ENCODE measurements at regions not wholly inside any gene's neighbourhood (a gene's known extent, or its start where the extent isn't known, plus 50 kb on each side); places are given as distances from the start of the nearest gene placed in this dataset.

DNA sequence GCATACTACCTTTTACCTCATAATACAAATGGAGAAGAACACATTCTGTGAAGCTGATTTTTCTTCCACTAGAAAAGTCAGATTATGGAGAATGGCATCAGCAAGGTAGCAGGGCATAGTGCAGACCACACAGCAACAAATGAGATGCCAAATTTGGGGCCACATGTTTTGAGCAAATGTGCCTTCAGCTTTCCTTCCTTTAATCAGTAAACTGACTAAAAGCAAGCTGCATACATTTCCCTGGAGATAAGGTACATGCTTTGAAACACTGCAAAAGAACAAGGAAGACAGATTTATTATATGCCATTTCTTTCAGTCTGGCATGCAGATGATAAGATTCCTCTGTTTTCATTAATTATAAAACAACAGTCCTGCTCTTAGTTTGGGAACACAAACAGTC, 67.1 kb upstream of the GUCY1A1 start:
- TF ChIP-seq KLF8 (tag by site-specific recombination; IDR thresholded peaks at IDR 0.05) (no peak), ZNF292 (tag by site-specific recombination; IDR thresholded peaks at IDR 0.05; ENCODE audit: borderline replicate concordance, low read depth) (no peak), YY2 (tag by site-specific recombination; IDR thresholded peaks at IDR 0.05) (no peak), SP3 (tag by site-specific recombination; IDR thresholded peaks at IDR 0.05) (no peak), ZNF843 (tag by site-specific recombination; IDR thresholded peaks at IDR 0.05) (no peak)
- TF ChIP-seq, protein P1, sequence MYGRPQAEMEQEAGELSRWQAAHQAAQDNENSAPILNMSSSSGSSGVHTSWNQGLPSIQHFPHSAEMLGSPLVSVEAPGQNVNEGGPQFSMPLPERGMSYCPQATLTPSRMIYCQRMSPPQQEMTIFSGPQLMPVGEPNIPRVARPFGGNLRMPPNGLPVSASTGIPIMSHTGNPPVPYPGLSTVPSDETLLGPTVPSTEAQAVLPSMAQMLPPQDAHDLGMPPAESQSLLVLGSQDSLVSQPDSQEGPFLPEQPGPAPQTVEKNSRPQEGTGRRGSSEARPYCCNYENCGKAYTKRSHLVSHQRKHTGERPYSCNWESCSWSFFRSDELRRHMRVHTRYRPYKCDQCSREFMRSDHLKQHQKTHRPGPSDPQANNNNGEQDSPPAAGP (tag by site-specific recombination; IDR thresholded peaks at IDR 0.05) = no peak
- Histone ChIP-seq H3K9me3 (ENCODE audit: control insufficient read depth, insufficient read depth, low read depth, low read length) (no peaks in the 10 kb centered on the region), H3K4me3 (ENCODE audit: low read depth, low read length) (no peak overlapping the region), H3K4me1 (ENCODE audit: control insufficient read depth, insufficient read depth, low read length) (peaks cover 2% of the 10 kb centered on the region; the same call in 1 of the 2 replicates), H3K27ac (ENCODE audit: extremely low read depth, low read depth, low read length) (no peak overlapping the region), H3K36me3 (ENCODE audit: control insufficient read depth in 2 of 2, insufficient read depth in 1 of 2, low read length in 2 of 2) (no peaks in the 10 kb centered on the region)
- POLR2A ChIA-PET = no interaction called here
- CTCF ChIA-PET = no interaction called here

DNA sequence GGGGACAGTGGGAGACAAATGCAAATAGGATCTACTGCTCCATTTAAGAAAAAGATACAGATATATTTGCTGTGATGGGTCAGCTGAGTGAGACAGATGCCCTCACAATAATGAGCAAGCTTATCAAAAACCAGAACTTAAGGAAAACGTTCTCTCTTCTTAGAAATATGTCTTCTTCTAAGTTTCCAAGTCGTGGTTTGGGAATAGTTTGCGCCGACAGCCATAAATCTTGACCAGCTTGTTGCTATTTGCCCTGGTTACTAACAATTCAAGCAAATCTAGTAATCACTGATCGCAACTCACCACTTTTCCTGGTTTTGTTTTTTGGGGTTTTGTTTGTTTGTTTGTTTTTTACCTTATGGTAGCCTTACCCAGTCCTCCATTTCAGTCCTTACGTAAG, 67.6 kb upstream of the GUCY1A1 start:
- Histone ChIP-seq H3K4me3 (ENCODE audit: low read depth, low read length) (no peak overlapping the region), H3K4me1 (ENCODE audit: control insufficient read depth, insufficient read depth, low read length) (peaks cover 2% of the 10 kb centered on the region; the same call in 1 of the 2 replicates), H3K27ac (ENCODE audit: extremely low read depth, low read depth, low read length) (no peak overlapping the region), H3K9me3 (ENCODE audit: control insufficient read depth, insufficient read depth, low read depth, low read length) (no peaks in the 10 kb centered on the region), H3K36me3 (ENCODE audit: control insufficient read depth in 2 of 2, insufficient read depth in 1 of 2, low read length in 2 of 2) (no peaks in the 10 kb centered on the region)
- CTCF ChIA-PET = no interaction called here
- TF ChIP-seq ZNF24 (tag by site-specific recombination; IDR thresholded peaks at IDR 0.05) = no peak
- TF ChIP-seq ZNF112 (tag by site-specific recombination; IDR thresholded peaks at IDR 0.05) = no peak
- TF ChIP-seq MZF1 (tag by site-specific recombination; IDR thresholded peaks at IDR 0.05; ENCODE audit: borderline replicate concordance) = no peak
- TF ChIP-seq, protein P2, sequence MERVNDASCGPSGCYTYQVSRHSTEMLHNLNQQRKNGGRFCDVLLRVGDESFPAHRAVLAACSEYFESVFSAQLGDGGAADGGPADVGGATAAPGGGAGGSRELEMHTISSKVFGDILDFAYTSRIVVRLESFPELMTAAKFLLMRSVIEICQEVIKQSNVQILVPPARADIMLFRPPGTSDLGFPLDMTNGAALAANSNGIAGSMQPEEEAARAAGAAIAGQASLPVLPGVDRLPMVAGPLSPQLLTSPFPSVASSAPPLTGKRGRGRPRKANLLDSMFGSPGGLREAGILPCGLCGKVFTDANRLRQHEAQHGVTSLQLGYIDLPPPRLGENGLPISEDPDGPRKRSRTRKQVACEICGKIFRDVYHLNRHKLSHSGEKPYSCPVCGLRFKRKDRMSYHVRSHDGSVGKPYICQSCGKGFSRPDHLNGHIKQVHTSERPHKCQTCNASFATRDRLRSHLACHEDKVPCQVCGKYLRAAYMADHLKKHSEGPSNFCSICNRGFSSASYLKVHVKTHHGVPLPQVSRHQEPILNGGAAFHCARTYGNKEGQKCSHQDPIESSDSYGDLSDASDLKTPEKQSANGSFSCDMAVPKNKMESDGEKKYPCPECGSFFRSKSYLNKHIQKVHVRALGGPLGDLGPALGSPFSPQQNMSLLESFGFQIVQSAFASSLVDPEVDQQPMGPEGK (tag by site-specific recombination; IDR thresholded peaks at IDR 0.05) = no peak
- TF ChIP-seq REPIN1 (tag by site-specific recombination; IDR thresholded peaks at IDR 0.05; ENCODE audit: low read depth) = no peak
- TF ChIP-seq ZNF776 (tag by site-specific recombination; IDR thresholded peaks at IDR 0.05; ENCODE audit: borderline replicate concordance) = no peak
- no peak for TF ChIP-seq ZNF629 (tag by site-specific recombination; IDR thresholded peaks at IDR 0.05)
- TF ChIP-seq ZNF549 (tag by site-specific recombination; IDR thresholded peaks at IDR 0.05) = no peak
- TF ChIP-seq ZNF211 (tag by site-specific recombination; IDR thresholded peaks at IDR 0.05; ENCODE audit: low read depth) = no peak
- TF ChIP-seq ZBTB1 (tag by site-specific recombination; IDR thresholded peaks at IDR 0.05) = no peak
- TF ChIP-seq, protein P3, sequence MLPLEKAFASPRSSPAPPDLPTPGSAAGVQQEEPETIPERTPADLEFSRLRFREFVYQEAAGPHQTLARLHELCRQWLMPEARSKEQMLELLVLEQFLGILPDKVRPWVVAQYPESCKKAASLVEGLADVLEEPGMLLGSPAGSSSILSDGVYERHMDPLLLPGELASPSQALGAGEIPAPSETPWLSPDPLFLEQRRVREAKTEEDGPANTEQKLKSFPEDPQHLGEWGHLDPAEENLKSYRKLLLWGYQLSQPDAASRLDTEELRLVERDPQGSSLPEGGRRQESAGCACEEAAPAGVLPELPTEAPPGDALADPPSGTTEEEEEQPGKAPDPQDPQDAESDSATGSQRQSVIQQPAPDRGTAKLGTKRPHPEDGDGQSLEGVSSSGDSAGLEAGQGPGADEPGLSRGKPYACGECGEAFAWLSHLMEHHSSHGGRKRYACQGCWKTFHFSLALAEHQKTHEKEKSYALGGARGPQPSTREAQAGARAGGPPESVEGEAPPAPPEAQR (tag by site-specific recombination; IDR thresholded peaks at IDR 0.05) = no peak
- TF ChIP-seq IKZF3 (tag by site-specific recombination; IDR thresholded peaks at IDR 0.05) = no peak
- TF ChIP-seq ZNF214 (tag by site-specific recombination; IDR thresholded peaks at IDR 0.05; ENCODE audit: borderline replicate concordance) = no peak
- TF ChIP-seq ZBTB17 (tag by site-specific recombination; IDR thresholded peaks at IDR 0.05) = no peak
- no peak for TF ChIP-seq ZNF324 (tag by site-specific recombination; IDR thresholded peaks at IDR 0.05)
- TF ChIP-seq ZNF2 (tag by site-specific recombination; IDR thresholded peaks at IDR 0.05) = no peak
- no peak for TF ChIP-seq ZNF335 (tag by site-specific recombination; conservative IDR thresholded peaks at IDR 0.05)
- no peak for TF ChIP-seq ZNF416 (tag by site-specific recombination; IDR thresholded peaks at IDR 0.05)
- TF ChIP-seq ZNF311 (tag by site-specific recombination; IDR thresholded peaks at IDR 0.05; ENCODE audit: borderline replicate concordance) = no peak
- no peak for TF ChIP-seq ZNF433 (tag by site-specific recombination; IDR thresholded peaks at IDR 0.05; ENCODE audit: low read depth)
- POLR2A ChIA-PET = no interaction called here

Data from HEK293 (cell line).